ENCODE measurements at regions not wholly inside any gene's neighbourhood (a gene's known extent, or its start where the extent isn't known, plus 50 kb on each side); places are given as distances from the start of the nearest gene placed in this dataset.

DNA sequence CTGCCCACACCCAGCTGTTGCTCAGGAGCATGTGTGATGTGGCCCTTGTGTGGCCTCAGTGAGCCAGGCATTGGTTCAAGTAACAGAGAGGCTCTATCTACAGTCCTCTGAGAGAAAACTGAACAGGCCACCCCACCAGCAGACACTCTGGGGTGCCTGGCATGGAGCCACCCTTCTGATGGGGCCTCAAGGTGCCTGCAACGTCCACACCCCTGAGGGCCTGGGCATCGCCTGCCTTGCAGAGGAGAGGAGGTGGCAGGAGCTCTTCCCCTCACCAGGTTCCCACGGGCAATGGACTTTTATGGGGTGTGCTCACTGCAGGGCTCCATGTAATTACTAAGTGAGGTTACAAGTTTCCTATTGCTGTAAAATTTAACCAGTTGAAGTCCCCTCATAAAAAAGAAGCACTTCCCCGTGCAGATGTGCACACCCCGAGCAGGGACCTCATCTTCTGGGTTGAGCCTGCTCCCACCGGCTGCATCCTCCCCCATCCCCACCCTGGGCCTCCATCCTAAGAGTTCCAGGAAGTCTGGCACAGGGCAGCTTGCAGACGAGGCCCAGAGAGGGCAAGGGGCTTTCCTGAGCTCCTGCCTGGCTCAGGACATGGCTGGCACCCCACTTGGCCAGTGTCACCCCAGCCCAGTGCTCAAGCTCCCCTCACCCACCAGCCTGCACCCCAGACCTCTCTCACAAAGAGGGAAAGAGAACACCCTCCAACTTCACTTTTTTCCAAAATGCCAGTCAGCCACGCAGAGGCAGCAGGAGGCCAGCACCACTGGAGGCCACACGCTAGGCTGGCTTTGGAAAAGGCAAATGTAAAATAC lies 270.4 kb upstream of the RTL1 start:
- TF ChIP-seq CTCF (conservative IDR thresholded peaks at IDR 0.05; ENCODE audit: low read length) (no peak), EZH2phosphoT487 (IDR thresholded peaks at IDR 0.05; ENCODE audit: borderline replicate concordance, low read depth, low read length) (no peak)

Data from OCI-LY7 (cell line).